ENCODE measurements at regions not wholly inside any gene's neighbourhood (a gene's known extent, or its start where the extent isn't known, plus 50 kb on each side); places are given as distances from the start of the nearest gene placed in this dataset.

GRCh38 chr7:124647630-124648306 is 117.8 kb downstream of the GPR37 start:
- Histone ChIP-seq H3K4me2 (no peak overlapping the region), H3K4me1 (no peaks in the 10 kb centered on the region), H3K4me3 (no peak overlapping the region), H3K9me3 (no peaks in the 10 kb centered on the region), H3K27ac (no peak overlapping the region)
- ATAC-seq (no peak), DNase-seq (ENCODE audit: low read depth in 1 of 2, low spot score in 1 of 2) (no peak), FAIRE-seq (no peak)
- CTCF ChIA-PET, result no interaction called here
- TF ChIP-seq POLR2A (IDR thresholded peaks at IDR 0.05; ENCODE audit: low read length) (no peak), FOSB (CRISPR knock-in tag; IDR thresholded peaks at IDR 0.05) (no peak), JUNB (IDR thresholded peaks at IDR 0.05) (no peak), NR3C1 (IDR thresholded peaks at IDR 0.05) (no peak), BHLHE40 (IDR thresholded peaks at IDR 0.05; ENCODE audit: low read depth, low read length) (no peak), ZC3H11A (IDR thresholded peaks at IDR 0.05) (no peak), CBX2 (IDR thresholded peaks at IDR 0.05; ENCODE audit: borderline replicate concordance, low read depth) (no peak), EHMT2 (IDR thresholded peaks at IDR 0.05; ENCODE audit: low read depth) (no peak), HDAC2 (IDR thresholded peaks at IDR 0.05) (no peak)
- POLR2A ChIA-PET, result no interaction called here

DNA sequence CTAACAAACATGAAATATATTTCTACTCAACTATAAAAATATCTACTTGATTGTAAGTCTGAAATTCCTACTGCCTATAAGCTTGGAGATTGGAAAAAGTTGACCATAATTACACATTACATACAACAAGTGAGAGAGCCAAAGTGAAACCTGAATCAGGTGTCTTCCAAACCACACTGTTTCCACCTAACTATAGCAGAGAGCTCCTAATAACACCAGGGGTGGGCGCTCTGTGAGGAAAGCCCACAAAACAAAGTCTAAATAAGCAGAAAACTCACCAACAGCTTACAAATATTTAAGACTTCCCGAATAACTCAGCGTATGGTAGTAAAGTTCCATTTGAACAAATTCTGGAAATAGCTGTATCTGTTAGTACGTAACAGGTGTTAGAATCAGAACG is 119.9 kb downstream of the GPR37 start:
- Histone ChIP-seq H3K4me3 (no peak overlapping the region), H3K4me1 (no peaks in the 10 kb centered on the region), H3K9me3 (no peaks in the 10 kb centered on the region), H3K4me2 (no peak overlapping the region), H3K27ac (no peak overlapping the region)
- DNase-seq (ENCODE audit: low read depth in 1 of 2, low spot score in 1 of 2), result no peak
- CTCF ChIA-PET, result no interaction called here
- TF ChIP-seq EP300 (IDR thresholded peaks at IDR 0.05) (no peak), SMC3 (IDR thresholded peaks at IDR 0.05) (no peak), USF2 (IDR thresholded peaks at IDR 0.05) (no peak), EHF (CRISPR knock-in tag; IDR thresholded peaks at IDR 0.05) (no peak), POLR2AphosphoS2 (conservative IDR thresholded peaks at IDR 0.05; ENCODE audit: low read length) (no peak), HOXB13 (CRISPR knock-in tag; IDR thresholded peaks at IDR 0.05; ENCODE audit: low read depth) (no peak), KDM5A (IDR thresholded peaks at IDR 0.05) (no peak), NFE2L2 (conservative IDR thresholded peaks at IDR 0.05; ENCODE audit: low read length) (no peak), MYC (IDR thresholded peaks at IDR 0.05; ENCODE audit: borderline replicate concordance, low read length) (no peak)
- ATAC-seq, result no peak
- POLR2A ChIA-PET, result no interaction called here
- FAIRE-seq, result no peak
- WGBS (ENCODE audit: missing lambda C conversion rate), result 58% methylated on average over 5 of the region's 5 CpGs

- DNase-seq (ENCODE audit: low read depth in 1 of 2, low spot score in 1 of 2), result no peak
- ChIA-PET CTCF (no interaction called here), POLR2A (no interaction called here)
- Histone ChIP-seq H3K27ac (no peak overlapping the region), H3K9me3 (no peaks in the 10 kb centered on the region), H3K4me3 (no peak overlapping the region), H3K4me1 (no peaks in the 10 kb centered on the region), H3K4me2 (no peak overlapping the region)
- FAIRE-seq, result no peak
- ATAC-seq, result no peak
- no peak for TF ChIP-seq NR3C1 (IDR thresholded peaks at IDR 0.05)
- TF ChIP-seq FOSB (CRISPR knock-in tag; IDR thresholded peaks at IDR 0.05), result no peak
- TF ChIP-seq TP53 (CRISPR knock-in tag; IDR thresholded peaks at IDR 0.05), result no peak
- TF ChIP-seq NFE2L2 (conservative IDR thresholded peaks at IDR 0.05; ENCODE audit: low read length), result no peak
- no peak for TF ChIP-seq MAX (IDR thresholded peaks at IDR 0.05)
- no peak for TF ChIP-seq FOSL2 (IDR thresholded peaks at IDR 0.05)
- no peak for TF ChIP-seq FOSL2 (CRISPR knock-in tag; IDR thresholded peaks at IDR 0.05)
- no peak for TF ChIP-seq POLR2AphosphoS2 (conservative IDR thresholded peaks at IDR 0.05; ENCODE audit: low read length)
- TF ChIP-seq, protein P1, sequence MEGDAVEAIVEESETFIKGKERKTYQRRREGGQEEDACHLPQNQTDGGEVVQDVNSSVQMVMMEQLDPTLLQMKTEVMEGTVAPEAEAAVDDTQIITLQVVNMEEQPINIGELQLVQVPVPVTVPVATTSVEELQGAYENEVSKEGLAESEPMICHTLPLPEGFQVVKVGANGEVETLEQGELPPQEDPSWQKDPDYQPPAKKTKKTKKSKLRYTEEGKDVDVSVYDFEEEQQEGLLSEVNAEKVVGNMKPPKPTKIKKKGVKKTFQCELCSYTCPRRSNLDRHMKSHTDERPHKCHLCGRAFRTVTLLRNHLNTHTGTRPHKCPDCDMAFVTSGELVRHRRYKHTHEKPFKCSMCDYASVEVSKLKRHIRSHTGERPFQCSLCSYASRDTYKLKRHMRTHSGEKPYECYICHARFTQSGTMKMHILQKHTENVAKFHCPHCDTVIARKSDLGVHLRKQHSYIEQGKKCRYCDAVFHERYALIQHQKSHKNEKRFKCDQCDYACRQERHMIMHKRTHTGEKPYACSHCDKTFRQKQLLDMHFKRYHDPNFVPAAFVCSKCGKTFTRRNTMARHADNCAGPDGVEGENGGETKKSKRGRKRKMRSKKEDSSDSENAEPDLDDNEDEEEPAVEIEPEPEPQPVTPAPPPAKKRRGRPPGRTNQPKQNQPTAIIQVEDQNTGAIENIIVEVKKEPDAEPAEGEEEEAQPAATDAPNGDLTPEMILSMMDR (IDR thresholded peaks at IDR 0.05), result no peak
- TF ChIP-seq HEYL (CRISPR knock-in tag; IDR thresholded peaks at IDR 0.05), result no peak
- TF ChIP-seq TFCP2L1 (CRISPR knock-in tag; IDR thresholded peaks at IDR 0.05), result no peak
- TF ChIP-seq MYC (IDR thresholded peaks at IDR 0.05; ENCODE audit: borderline replicate concordance, low read length), result no peak
- TF ChIP-seq, protein P2, sequence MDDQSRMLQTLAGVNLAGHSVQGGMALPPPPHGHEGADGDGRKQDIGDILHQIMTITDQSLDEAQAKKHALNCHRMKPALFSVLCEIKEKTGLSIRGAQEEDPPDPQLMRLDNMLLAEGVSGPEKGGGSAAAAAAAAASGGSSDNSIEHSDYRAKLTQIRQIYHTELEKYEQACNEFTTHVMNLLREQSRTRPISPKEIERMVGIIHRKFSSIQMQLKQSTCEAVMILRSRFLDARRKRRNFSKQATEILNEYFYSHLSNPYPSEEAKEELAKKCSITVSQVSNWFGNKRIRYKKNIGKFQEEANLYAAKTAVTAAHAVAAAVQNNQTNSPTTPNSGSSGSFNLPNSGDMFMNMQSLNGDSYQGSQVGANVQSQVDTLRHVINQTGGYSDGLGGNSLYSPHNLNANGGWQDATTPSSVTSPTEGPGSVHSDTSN (IDR thresholded peaks at IDR 0.05), result no peak
- no peak for TF ChIP-seq EP300 (IDR thresholded peaks at IDR 0.05)
- no peak for TF ChIP-seq ZSCAN20 (CRISPR knock-in tag; IDR thresholded peaks at IDR 0.05)
- no peak for TF ChIP-seq SREBF2 (IDR thresholded peaks at IDR 0.05)
- no peak for TF ChIP-seq EHF (CRISPR knock-in tag; IDR thresholded peaks at IDR 0.05)
- no peak for TF ChIP-seq E2F6 (IDR thresholded peaks at IDR 0.05; ENCODE audit: borderline replicate concordance, low read depth)
- no peak for TF ChIP-seq RNF2 (IDR thresholded peaks at IDR 0.05; ENCODE audit: borderline replicate concordance, low read depth)
- TF ChIP-seq PHF8 (IDR thresholded peaks at IDR 0.05; ENCODE audit: borderline replicate concordance, low read depth), result no peak
These were observed 122.2 kb downstream of the GPR37 start for GRCh38 chr7:124643311-124643811.

All from A549 (cell line).